KMS-11 (cell line): ENCODE measurements at regions not wholly inside any gene's neighbourhood (a gene's known extent, or its start where the extent isn't known, plus 50 kb on each side); places are given as distances from the start of the nearest gene placed in this dataset.

ENCODE experiments used
- H2AFZ ChIP-seq: fragments of 200-600 bp; sonication (generic); 2 replicates; pipeline ENCODE4 v1.6.1; 2016; ENCODE audit warnings: antibody characterized with exemption, mixed run types, low read depth
- H3K27ac ChIP-seq: fragments of 200-600 bp; sonication (generic); 2 replicates; pipeline ENCODE4 v1.6.1; 2016; ENCODE audit warnings: mild to moderate bottlenecking, mixed run types
- H3K27me3 ChIP-seq: fragments of 200-600 bp; sonication (generic); 2 replicates; pipeline ENCODE4 v1.6.1; 2017; ENCODE audit warnings: mild to moderate bottlenecking, low read depth, mixed run types, moderate library complexity; ENCODE audit not compliant: insufficient read depth
- H3K36me3 ChIP-seq: fragments of 200-600 bp; sonication (generic); 2 replicates; pipeline ENCODE4 v1.6.1; 2017; ENCODE audit warnings: mild to moderate bottlenecking, mixed run types; ENCODE audit not compliant: insufficient read depth
- H3K4me1 ChIP-seq: fragments of 200-600 bp; sonication (generic); 2 replicates; pipeline ENCODE4 v1.6.1; 2016; ENCODE audit warnings: mild to moderate bottlenecking, low read depth, mixed run types; ENCODE audit not compliant: poor library complexity, severe bottlenecking
- H3K4me2 ChIP-seq: fragments of 200-600 bp; sonication (generic); 2 replicates; pipeline ENCODE4 v1.7.0; 2016; ENCODE audit warnings: mild to moderate bottlenecking, mixed run types
- H3K4me3 ChIP-seq: fragments of 200-600 bp; sonication (generic); IDR thresholded peaks from 2 replicates; pipeline ENCODE4 v1.6.1; 2017; ENCODE audit warnings: low read depth, low read length, mixed read lengths; ENCODE audit not compliant: insufficient read depth
- H3K79me2 ChIP-seq: fragments of 200-600 bp; sonication (generic); 2 replicates; pipeline ENCODE4 v1.6.1; 2016; ENCODE audit warnings: low read depth, mixed run types; ENCODE audit not compliant: insufficient read depth
- H3K9ac ChIP-seq: fragments of 200-600 bp; sonication (generic); 2 replicates; pipeline ENCODE4 v1.6.1; 2016; ENCODE audit warnings: mild to moderate bottlenecking, mixed run types
- H4K20me1 ChIP-seq: fragments of 200-600 bp; sonication (generic); 2 replicates; pipeline ENCODE4 v1.6.1; 2016; ENCODE audit warnings: mild to moderate bottlenecking, mixed run types; ENCODE audit not compliant: insufficient read depth
- CTCF ChIP-seq: fragments of 200-600 bp; sonication (generic); conservative IDR thresholded peaks from 2 replicates; pipeline ENCODE4 v1.6.1; 2017; ENCODE audit warnings: low read depth, mild to moderate bottlenecking, antibody characterized with exemption, low read length, moderate library complexity, mixed read lengths

- TF ChIP-seq CTCF, result no peak
- no peak overlapping the region for H3K9ac ChIP-seq
- H3K27ac ChIP-seq, result no peak overlapping the region
- H3K4me3 ChIP-seq, result no peak overlapping the region
- no peak overlapping the region for H2AFZ ChIP-seq
- no peak overlapping the region for H3K4me2 ChIP-seq
- no peaks in the 10 kb centered on the region for H3K4me1 ChIP-seq
- H3K27me3 ChIP-seq, result no peaks in the 10 kb centered on the region
- H4K20me1 ChIP-seq, result no peaks in the 10 kb centered on the region
- no peaks in the 10 kb centered on the region for H3K36me3 ChIP-seq
- no peaks in the 10 kb centered on the region for H3K79me2 ChIP-seq
Measured at GRCh38 chr4:32106767-32107166, 1386.6 kb downstream of the PCDH7 start.

GRCh38 chr4:32112891-32113290, 1392.7 kb downstream of the PCDH7 start:
- no peaks in the 10 kb centered on the region for H3K4me1 ChIP-seq
- no peak overlapping the region for H3K27ac ChIP-seq
- H3K4me3 ChIP-seq, result no peak overlapping the region
- no peak overlapping the region for H3K4me2 ChIP-seq
- no peak overlapping the region for H2AFZ ChIP-seq
- H4K20me1 ChIP-seq, result no peaks in the 10 kb centered on the region
- no peak overlapping the region for H3K9ac ChIP-seq
- H3K79me2 ChIP-seq, result no peaks in the 10 kb centered on the region
- H3K27me3 ChIP-seq, result no peaks in the 10 kb centered on the region
- no peak for TF ChIP-seq CTCF
- no peaks in the 10 kb centered on the region for H3K36me3 ChIP-seq

- no peak overlapping the region for H3K9ac ChIP-seq
- H3K79me2 ChIP-seq, result no peaks in the 10 kb centered on the region
- no peak overlapping the region for H3K4me3 ChIP-seq
- H4K20me1 ChIP-seq, result no peaks in the 10 kb centered on the region
- H2AFZ ChIP-seq, result no peak overlapping the region
- no peak overlapping the region for H3K4me2 ChIP-seq
- H3K27ac ChIP-seq, result no peak overlapping the region
- H3K36me3 ChIP-seq, result no peaks in the 10 kb centered on the region
- H3K27me3 ChIP-seq, result no peaks in the 10 kb centered on the region
- H3K4me1 ChIP-seq, result no peaks in the 10 kb centered on the region
- no peak for TF ChIP-seq CTCF
Measured at GRCh38 chr4:32117693-32118092, 1397.5 kb downstream of the PCDH7 start.

- Histone ChIP-seq H4K20me1 (no peaks in the 10 kb centered on the region), H3K4me3 (no peak overlapping the region), H3K27ac (no peak overlapping the region), H2AFZ (no peak overlapping the region), H3K4me1 (no peaks in the 10 kb centered on the region), H3K4me2 (no peak overlapping the region), H3K9ac (no peak overlapping the region), H3K79me2 (no peaks in the 10 kb centered on the region), H3K27me3 (no peaks in the 10 kb centered on the region), H3K36me3 (no peaks in the 10 kb centered on the region)
- TF ChIP-seq CTCF, result no peak
Measured at GRCh38 chr4:32119907-32120306, 1399.7 kb downstream of the PCDH7 start.

- H3K79me2 ChIP-seq, result no peaks in the 10 kb centered on the region
- no peak overlapping the region for H3K27ac ChIP-seq
- TF ChIP-seq CTCF, result no peak
- H2AFZ ChIP-seq, result no peak overlapping the region
- no peaks in the 10 kb centered on the region for H3K36me3 ChIP-seq
- no peaks in the 10 kb centered on the region for H3K27me3 ChIP-seq
- no peaks in the 10 kb centered on the region for H4K20me1 ChIP-seq
- H3K9ac ChIP-seq, result no peak overlapping the region
- peaks cover 13% of the 10 kb centered on the region for H3K4me1 ChIP-seq
- no peak overlapping the region for H3K4me3 ChIP-seq
- H3K4me2 ChIP-seq, result no peak overlapping the region
Measured at GRCh38 chr4:32128549-32128948, 1408.4 kb downstream of the PCDH7 start.
